HG03039 (cell line): ENCODE measurements at regions not wholly inside any gene's neighbourhood (a gene's known extent, or its start where the extent isn't known, plus 50 kb on each side); places are given as distances from the start of the nearest gene placed in this dataset.
"Not testable (repeated sequence)": the region's sequence is repeated elsewhere in the genome, so short reads cannot be mapped to it uniquely, and the experiment has no call there.

Experiments used
- ATAC-seq: cut with Tn5 transposase; IDR thresholded peaks from one replicate; pipeline ENCODE4 v1.9.1; 2021; ENCODE audit warnings: mild to moderate bottlenecking, moderate library complexity; ENCODE audit not compliant: unreplicated experiment

- ATAC-seq: no peak
Observed at GRCh38 chr2:37802211-37802752, 122.8 kb upstream of the RMDN2 start.

- no peak for ATAC-seq
Observed at GRCh38 chr2:37802899-37803379, 122.1 kb upstream of the RMDN2 start.

GRCh38 chr2:37806004-37806403 is 119.1 kb upstream of the RMDN2 start:
- ATAC-seq: not testable (repeated sequence)

GRCh38 chr2:37809525-37809924 is 115.6 kb upstream of the RMDN2 start:
- ATAC-seq: no peak

- ATAC-seq: no peak
Observed at GRCh38 chr2:37809931-37810570, 115.0 kb upstream of the RMDN2 start.

- ATAC-seq: no peak
Observed at GRCh38 chr2:37812414-37812813, 112.7 kb upstream of the RMDN2 start.

GRCh38 chr2:37812941-37813730 is 112.0 kb upstream of the RMDN2 start:
- ATAC-seq: no peak

- no peak for ATAC-seq
Observed at GRCh38 chr2:37816036-37816435, 109.1 kb upstream of the RMDN2 start.

- no peak for ATAC-seq
Observed at GRCh38 chr2:37816686-37817085, 108.4 kb upstream of the RMDN2 start.

GRCh38 chr2:37819186-37819585 is 105.9 kb upstream of the RMDN2 start:
- ATAC-seq: no peak

GRCh38 chr2:37820471-37820986 is 104.6 kb upstream of the RMDN2 start:
- ATAC-seq: no peak

- no peak for ATAC-seq
Observed at GRCh38 chr2:37825586-37825985, 99.5 kb upstream of the RMDN2 start.

- ATAC-seq: no peak
Observed at GRCh38 chr2:37826611-37827010, 98.5 kb upstream of the RMDN2 start.

GRCh38 chr2:37827455-37827854 is 97.6 kb upstream of the RMDN2 start:
- ATAC-seq: no peak

GRCh38 chr2:37827911-37828511 is 97.1 kb upstream of the RMDN2 start:
- ATAC-seq: no peak

- no peak for ATAC-seq
Observed at GRCh38 chr2:37829202-37829601, 95.9 kb upstream of the RMDN2 start.

GRCh38 chr2:37829616-37830395 is 95.3 kb upstream of the RMDN2 start:
- no peak for ATAC-seq

- ATAC-seq: no peak
Observed at GRCh38 chr2:37830636-37831035, 94.5 kb upstream of the RMDN2 start.

- no peak for ATAC-seq
Observed at GRCh38 chr2:37831081-37831780, 93.9 kb upstream of the RMDN2 start.

- ATAC-seq: peak; percentile 66
Observed at GRCh38 chr2:37832590-37833197, 92.4 kb upstream of the RMDN2 start.
